UCSD-AML1 (cell line): ENCODE measurements at regions not wholly inside any gene's neighbourhood (a gene's known extent, or its start where the extent isn't known, plus 50 kb on each side); places are given as distances from the start of the nearest gene placed in this dataset.

Experiments used
- DNase-seq: peaks from one replicate; lab custom pipeline; 2025; ENCODE audit not compliant: unreplicated experiment; lab: John Stamatoyannopoulos, UW

DNA sequence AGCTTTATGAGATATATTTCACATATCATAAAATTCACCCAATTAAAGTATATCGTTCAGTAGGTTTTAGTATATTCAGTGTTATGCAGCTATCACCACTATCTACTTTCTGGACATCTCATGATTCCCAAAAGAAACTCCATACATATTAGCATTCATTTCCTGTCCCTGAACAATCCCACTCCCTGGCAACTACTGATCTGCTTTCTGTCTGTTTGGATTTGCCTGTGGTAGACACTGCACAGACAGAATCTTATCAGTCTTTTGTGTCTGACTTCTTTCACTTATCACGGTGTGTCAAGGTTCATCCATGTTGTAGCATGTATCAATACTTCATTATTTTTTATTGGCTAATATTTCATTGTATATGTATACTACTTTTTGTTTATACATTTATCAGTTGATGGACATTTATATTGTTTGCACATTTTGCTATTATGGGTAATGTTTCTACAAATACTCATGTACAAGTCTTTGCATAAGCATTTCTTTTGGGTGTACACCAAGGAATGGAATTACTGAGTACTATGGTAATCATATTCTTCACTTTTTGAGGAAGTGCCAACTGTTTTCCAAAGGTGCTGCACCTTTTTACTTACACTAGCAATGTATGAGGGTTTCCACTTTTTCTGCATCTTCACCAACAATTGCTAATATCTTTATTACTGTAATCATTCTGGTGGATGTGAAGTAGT lies 373.9 kb downstream of the AASDHPPT start:
- no peak for DNase-seq

DNA sequence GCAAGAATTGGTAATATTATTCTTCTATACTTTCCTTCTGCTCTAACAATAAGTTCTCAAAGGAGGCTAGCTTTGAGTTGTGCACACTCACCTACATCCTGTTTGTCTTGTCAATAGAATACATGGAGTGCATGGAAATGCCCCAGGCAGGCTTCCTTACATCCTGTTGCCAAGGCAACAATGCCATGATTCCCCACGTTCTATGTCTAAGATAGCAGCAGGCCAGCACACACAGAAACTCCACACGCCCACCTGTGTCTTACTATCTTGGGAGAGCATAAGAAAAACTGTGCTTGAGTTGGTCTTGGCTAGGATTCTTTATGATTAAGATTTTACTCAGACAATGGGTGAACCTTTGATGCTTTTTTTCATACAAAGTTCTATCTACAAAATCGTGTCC lies 379.2 kb downstream of the AASDHPPT start:
- DNase-seq = no peak

GRCh38 chr11:106457727-106458126 lies 380.3 kb downstream of the AASDHPPT start:
- no peak for DNase-seq

GRCh38 chr11:106459135-106459534 lies 381.7 kb downstream of the AASDHPPT start:
- no peak for DNase-seq

DNA sequence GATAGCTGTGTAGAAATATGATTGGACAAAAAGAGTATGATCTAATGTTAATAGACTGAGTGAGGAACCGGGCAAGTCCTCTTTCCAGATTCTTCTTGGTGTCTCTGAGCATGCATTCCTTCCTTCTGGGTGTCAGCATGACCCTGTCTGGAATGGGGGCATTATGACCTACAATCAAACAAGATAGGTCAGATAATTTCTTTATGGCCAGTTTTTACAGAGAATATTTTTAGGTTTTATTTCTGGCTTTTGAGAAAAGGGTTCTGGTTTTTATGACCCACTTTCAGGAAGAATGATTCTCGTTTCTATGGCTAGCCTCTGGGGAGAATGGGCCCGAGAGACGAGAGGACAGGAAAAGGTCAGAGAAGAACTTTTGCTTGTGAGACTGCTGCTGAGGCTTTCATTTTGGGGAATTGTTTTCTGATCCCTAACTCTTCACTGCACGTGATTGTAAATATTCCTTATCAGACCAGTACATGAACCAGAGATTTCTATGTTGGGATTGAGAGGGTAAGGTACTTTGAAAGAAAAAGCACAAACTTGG lies 383.8 kb downstream of the AASDHPPT start:
- no peak for DNase-seq

DNA sequence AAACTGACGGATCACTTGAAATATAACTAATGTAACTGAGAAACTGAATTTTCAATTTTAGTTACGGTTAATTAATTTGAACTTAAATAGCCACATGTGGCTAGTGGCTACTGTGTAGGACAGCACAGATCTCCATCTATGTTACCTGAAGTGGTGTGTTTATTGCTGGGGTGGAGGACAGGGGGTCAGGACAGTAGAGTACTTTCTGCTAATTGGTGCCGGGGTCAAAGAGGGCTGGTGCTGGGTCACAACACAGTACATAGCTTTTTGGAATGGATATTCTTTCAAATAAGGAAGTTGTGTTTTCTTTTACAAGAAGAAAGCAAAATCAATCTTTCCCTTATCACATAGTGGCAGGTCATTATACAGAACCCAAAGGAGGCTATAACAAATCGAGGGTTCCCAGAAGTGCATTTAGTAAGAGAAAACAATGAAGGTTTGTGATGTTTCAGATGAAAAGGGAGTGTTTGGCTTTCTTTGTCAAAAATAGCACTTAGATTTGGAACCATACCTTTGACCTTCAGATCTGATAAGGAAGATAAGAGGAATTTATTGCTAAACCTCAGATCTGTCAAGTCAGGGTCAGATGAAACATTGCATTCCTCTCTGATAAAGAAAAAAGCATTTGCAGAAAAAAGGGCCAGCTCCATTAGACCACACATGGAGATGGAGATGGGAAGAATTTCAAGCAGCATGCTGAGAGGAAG lies 384.5 kb downstream of the AASDHPPT start:
- no peak for DNase-seq

DNA sequence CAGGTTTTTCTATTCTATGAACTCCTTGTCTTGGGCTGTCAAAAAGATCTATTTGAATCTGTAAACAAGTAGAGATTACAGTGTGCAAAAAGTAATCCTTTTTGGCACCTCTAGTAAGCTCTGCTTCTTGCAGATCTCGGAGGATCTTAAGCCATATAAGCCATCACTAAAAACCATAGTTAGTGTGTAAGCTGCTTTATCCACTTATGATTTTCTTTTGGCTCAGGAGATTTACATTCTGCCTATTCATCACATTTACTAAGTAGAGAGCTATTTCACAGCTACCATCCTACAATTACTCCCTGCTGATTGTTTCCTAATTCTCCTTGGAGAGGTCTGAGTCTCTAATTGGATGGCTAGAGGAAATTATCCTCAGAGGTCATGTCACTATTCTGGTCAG lies 385.7 kb downstream of the AASDHPPT start:
- no peak for DNase-seq

DNA sequence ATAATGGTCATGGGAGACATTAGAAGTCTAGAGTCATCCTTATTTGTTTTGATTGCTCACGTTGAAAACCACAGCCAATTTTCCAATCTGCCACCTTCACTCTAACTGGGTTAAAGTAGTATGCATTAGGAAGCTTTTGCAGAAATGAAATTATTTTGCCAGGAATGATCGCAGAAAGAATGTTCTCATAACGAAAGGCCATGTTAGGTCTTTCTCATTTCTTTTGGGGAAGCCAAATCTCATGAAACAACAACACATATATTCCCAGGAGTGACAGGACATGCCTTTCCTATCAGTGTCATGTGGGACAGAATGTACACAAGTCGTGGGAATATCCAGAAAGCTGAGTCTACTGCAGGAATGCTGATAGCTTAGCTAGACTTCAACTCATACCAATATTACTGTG lies 386.3 kb downstream of the AASDHPPT start:
- DNase-seq = no peak

DNA sequence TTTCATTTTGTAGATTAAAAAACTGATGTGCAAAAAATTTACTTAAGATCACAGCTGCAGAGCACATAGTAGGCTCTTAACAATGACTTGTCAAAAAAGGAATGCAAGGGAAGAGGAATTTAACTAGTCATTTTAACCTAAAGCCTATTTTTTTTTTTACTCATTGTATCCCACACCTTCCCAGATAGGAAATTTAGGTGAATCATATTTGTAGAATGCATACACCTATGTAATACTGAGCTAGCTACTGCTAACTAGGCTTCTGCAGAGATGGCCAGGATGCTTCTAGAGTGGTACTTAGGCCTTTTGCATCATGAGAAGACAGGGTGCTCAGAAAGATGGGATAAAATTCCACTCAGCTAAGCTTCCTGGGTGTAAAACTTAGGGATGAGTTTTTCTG lies 387.3 kb downstream of the AASDHPPT start:
- no peak for DNase-seq

DNA sequence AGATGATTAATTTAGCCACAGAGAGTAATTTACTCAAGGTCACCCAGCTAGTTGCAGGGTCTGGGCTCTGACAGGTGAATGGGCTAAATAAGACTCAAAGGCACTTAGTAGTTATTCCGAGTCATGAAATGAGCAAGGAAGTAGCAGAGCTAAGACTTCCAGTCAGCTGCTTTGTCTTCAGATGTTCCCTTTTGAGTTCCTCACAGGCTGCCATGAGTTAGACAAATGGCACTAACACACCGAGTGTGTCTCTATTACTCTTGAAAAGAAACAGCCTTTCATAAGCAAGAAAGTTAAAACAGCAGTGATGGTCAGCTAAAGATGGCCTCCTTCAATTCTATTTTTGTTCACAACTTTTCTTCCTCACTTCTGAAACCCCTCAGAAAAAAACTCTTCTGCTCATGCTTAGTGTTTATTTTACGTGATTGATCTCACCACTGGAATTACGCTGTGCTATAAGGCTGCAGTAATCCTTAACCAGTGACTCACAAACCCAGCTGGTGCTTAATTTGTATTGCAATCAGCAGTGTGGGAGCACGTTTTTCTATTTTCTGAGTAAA lies 389.1 kb downstream of the AASDHPPT start:
- no peak for DNase-seq

DNA sequence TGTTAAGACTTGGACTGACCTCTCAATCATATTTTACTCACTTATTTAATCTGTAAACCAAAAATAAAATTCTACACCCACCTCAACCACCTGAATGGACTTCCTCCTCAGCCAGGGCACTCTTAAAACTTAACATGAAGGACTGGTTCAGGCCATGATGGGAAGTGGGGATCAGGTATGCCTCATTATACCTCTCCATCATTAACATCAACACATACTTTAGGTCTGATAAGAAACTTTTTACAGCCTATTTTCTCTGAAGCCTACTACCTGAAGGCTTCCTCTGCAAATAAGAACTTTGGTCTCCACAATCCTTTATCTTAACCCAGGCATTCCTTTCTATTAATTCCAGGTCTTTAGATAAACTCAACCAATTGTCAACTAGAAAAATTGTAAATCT lies 390.0 kb downstream of the AASDHPPT start:
- DNase-seq = no peak

GRCh38 chr11:106468086-106468485 lies 390.6 kb downstream of the AASDHPPT start:
- DNase-seq = no peak

DNA sequence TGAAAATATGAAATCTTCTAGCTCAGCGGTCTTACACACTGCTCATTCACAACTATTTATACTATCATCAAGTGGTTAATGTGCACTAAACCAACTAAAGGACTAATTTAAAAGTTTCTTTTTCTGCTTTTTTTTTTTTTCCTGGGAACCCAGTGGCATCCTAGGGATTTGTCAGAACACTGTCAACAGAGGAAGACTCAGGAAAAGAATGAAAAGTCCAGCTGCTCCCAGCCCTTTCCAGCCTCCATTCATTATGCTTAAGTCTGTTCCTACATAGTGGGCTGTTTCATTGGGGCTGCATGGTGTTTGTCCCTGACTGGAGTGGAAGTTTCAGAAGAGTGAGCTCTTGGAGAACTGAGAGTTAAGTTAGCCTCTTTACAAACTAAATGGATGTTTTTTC lies 391.1 kb downstream of the AASDHPPT start:
- DNase-seq = no peak

DNA sequence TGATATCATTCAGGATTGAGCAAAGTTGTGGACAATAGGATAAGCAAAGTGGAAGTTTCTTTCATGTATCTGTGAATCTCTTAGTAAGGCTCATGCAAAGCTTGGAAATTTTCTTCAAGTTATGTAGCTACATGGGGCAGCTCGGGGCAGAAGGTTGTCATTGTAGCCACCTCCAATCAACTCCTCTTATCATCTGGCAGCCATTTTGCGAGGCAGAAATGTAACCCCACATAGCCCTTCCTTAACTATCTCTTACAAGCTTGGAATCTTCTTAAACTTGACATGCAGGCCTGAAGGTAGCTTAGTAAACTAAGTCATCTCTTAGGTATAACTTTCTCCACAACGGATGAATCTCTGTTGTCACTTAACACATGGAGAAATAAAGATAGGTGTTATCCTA lies 392.8 kb downstream of the AASDHPPT start:
- DNase-seq = no peak

DNA sequence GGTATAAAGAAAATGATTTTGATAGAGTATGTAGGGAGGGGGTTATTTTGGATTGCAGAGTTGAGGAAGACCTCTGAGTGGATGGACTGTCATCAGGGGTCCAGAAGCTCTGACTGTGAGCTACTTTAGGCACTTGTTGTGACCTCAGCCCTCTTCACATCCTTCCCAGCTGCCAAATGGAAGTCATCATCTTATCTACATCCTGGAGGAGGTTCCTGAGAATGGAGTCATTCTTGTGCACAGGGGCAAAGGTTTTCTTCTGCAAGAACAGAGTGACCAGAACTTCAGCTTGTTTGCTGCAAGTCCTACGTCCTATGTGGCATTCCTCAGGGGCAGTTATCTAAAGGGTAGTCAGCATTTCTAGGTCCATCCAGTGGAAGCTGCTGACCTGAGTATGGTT lies 393.8 kb downstream of the AASDHPPT start:
- no peak for DNase-seq

GRCh38 chr11:106473089-106473722 lies 395.7 kb downstream of the AASDHPPT start:
- no peak for DNase-seq

DNA sequence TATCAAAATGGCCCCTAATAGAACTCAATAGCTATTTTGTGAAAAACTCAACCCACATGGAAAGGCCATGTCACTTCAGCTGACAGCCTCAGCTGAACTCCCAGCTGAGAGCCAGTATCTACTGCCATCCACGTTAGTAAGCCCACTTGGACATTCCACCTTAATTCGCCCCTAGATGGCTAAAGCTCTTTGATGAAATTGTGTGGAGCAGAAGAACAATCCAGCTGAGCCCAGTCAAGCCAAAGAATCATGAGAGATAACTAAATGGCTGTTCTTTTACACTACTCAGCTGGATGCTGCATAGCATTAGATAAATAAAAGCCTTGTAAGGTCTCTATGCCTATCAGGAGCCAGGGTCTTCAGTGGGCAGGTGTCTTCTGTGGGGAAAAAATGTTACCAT lies 396.8 kb downstream of the AASDHPPT start:
- DNase-seq = no peak

- no peak for DNase-seq
Measured at GRCh38 chr11:106475181-106475580, 397.7 kb downstream of the AASDHPPT start.

- DNase-seq = no peak
Measured at GRCh38 chr11:106477776-106478175, 400.3 kb downstream of the AASDHPPT start.

DNA sequence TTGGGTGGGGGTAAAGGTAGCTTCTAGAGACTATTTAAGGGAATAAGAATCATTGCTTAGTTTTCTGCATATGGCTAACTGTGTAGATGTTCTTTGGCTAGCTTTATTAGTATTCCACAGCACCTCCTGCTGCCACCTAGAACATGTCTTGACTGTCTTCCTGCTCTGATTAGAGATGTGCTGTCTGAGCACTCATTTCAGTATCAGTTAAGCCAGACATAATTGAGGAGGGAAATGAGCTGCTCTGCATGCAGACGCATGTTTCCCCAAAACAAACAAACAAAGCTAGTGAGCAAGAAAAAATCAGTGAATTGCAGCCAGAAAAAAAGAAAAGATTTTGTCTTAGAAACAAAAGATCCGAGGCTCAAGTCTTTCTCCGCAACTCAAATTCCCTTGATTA lies 402.2 kb downstream of the AASDHPPT start:
- no peak for DNase-seq

GRCh38 chr11:106480581-106481190 lies 403.2 kb downstream of the AASDHPPT start:
- no peak for DNase-seq
